ENCODE measurements at regions not wholly inside any gene's neighbourhood (a gene's known extent, or its start where the extent isn't known, plus 50 kb on each side); places are given as distances from the start of the nearest gene placed in this dataset.

DNA sequence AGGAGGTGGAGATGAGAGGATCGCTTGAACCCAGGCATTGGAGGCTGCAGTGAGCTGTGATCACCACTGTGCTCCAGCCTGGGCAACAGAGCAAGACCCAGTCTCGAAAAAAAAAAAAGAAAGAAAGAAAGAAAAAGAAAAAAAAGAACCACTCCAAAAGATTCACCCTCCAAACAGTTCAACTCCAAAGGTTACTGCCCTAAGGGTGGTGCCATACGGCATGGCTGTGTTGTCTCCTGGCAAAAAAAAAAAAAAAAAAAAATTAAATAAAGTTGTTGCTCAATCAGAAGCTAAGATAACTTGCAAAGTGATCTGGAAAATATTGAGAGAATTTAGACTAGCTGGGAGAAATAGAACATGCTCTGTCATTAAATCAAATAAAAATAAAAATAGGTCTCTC lies 79.5 kb downstream of the KCTD15 start:
- DNase-seq (ENCODE audit: low spot score), result no peak
- Histone ChIP-seq H3F3A (ENCODE audit: low read depth) (peaks cover 4% of the 10 kb centered on the region), H3K4me2 (no peak overlapping the region), H3K9me3 (ENCODE audit: low read depth) (no peaks in the 10 kb centered on the region), H3K36me3 (no peaks in the 10 kb centered on the region), H3K4me1 (no peaks in the 10 kb centered on the region), H3K9ac (no peak overlapping the region), H2AFZ (replicated peaks) (no peak overlapping the region), H4K20me1 (ENCODE audit: low read depth) (no peaks in the 10 kb centered on the region), H3K27me3 (no peaks in the 10 kb centered on the region), H3K79me2 (ENCODE audit: low read depth) (no peaks in the 10 kb centered on the region), H3K4me3 (no peak overlapping the region), H3K27ac (no peak overlapping the region)
- H3K36me3 Mint-ChIP-seq, result no peaks in the 10 kb centered on the region
- TF ChIP-seq EZH2phosphoT487 (IDR thresholded peaks at IDR 0.05) (no peak), EZH2 (IDR thresholded peaks at IDR 0.05) (no peak)
- TF ChIP-seq, protein P1, sequence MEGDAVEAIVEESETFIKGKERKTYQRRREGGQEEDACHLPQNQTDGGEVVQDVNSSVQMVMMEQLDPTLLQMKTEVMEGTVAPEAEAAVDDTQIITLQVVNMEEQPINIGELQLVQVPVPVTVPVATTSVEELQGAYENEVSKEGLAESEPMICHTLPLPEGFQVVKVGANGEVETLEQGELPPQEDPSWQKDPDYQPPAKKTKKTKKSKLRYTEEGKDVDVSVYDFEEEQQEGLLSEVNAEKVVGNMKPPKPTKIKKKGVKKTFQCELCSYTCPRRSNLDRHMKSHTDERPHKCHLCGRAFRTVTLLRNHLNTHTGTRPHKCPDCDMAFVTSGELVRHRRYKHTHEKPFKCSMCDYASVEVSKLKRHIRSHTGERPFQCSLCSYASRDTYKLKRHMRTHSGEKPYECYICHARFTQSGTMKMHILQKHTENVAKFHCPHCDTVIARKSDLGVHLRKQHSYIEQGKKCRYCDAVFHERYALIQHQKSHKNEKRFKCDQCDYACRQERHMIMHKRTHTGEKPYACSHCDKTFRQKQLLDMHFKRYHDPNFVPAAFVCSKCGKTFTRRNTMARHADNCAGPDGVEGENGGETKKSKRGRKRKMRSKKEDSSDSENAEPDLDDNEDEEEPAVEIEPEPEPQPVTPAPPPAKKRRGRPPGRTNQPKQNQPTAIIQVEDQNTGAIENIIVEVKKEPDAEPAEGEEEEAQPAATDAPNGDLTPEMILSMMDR (IDR thresholded peaks at IDR 0.05), result no peak
- peaks cover 8% of the 10 kb centered on the region for H3K27me3 Mint-ChIP-seq (ENCODE audit: insufficient read depth, low read depth)
- no peak overlapping the region for H3K27ac Mint-ChIP-seq
- no peaks in the 10 kb centered on the region for H3K9me3 Mint-ChIP-seq
- H3K4me1 Mint-ChIP-seq, result peaks cover 45% of the 10 kb centered on the region
- no peak overlapping the region for H3K4me3 Mint-ChIP-seq

DNA sequence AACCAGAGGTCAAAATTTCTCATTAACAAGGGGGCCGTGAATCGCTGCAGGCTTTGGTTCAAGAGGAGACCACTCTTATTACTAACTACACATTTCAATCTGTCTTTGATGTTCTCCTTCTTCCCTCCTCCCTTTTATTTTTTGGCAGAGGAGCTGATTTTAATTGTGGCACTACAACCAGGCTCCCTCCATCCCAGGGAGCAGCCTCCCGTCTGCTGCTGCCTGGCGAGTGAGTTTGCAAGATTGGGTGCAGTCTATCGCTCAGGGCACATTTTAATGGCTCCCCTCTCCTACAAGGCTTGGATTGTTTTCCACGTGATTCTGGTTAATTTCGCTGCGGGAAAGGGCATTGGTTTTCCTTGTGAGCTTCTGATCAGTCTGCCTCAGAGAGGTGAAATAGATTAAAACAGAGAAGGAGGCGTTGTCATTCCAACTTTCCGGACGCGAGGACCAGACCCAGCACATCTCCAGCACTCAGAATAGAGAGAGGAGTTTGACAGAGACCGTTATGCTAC lies 81.4 kb downstream of the KCTD15 start:
- H3K36me3 Mint-ChIP-seq, result no peaks in the 10 kb centered on the region
- DNase-seq (ENCODE audit: low spot score), result no peak
- H3K4me1 Mint-ChIP-seq, result peaks cover 43% of the 10 kb centered on the region
- no peaks in the 10 kb centered on the region for H4K20me1 ChIP-seq (ENCODE audit: low read depth)
- H3K27me3 Mint-ChIP-seq (ENCODE audit: insufficient read depth, low read depth), result peaks cover 2% of the 10 kb centered on the region
- no peak overlapping the region for H3K4me3 Mint-ChIP-seq
- H3K27ac Mint-ChIP-seq, result peak overlapping the region; percentile 80
- H3F3A ChIP-seq (ENCODE audit: low read depth), result peaks cover 4% of the 10 kb centered on the region
- no peaks in the 10 kb centered on the region for H3K9me3 ChIP-seq (ENCODE audit: low read depth)
- no peak overlapping the region for H3K27ac ChIP-seq
- H3K9me3 Mint-ChIP-seq, result no peaks in the 10 kb centered on the region
- H3K4me2 ChIP-seq, result no peak overlapping the region
- no peak overlapping the region for H3K4me3 ChIP-seq
- H3K36me3 ChIP-seq, result no peaks in the 10 kb centered on the region
- no peak overlapping the region for H2AFZ ChIP-seq (replicated peaks)
- no peaks in the 10 kb centered on the region for H3K4me1 ChIP-seq
- TF ChIP-seq EZH2phosphoT487 (IDR thresholded peaks at IDR 0.05) (no peak), EZH2 (IDR thresholded peaks at IDR 0.05) (no peak)
- TF ChIP-seq, protein P1 (IDR thresholded peaks at IDR 0.05), result no peak
- H3K27me3 ChIP-seq, result no peaks in the 10 kb centered on the region
- no peaks in the 10 kb centered on the region for H3K79me2 ChIP-seq (ENCODE audit: low read depth)
- no peak overlapping the region for H3K9ac ChIP-seq

DNA sequence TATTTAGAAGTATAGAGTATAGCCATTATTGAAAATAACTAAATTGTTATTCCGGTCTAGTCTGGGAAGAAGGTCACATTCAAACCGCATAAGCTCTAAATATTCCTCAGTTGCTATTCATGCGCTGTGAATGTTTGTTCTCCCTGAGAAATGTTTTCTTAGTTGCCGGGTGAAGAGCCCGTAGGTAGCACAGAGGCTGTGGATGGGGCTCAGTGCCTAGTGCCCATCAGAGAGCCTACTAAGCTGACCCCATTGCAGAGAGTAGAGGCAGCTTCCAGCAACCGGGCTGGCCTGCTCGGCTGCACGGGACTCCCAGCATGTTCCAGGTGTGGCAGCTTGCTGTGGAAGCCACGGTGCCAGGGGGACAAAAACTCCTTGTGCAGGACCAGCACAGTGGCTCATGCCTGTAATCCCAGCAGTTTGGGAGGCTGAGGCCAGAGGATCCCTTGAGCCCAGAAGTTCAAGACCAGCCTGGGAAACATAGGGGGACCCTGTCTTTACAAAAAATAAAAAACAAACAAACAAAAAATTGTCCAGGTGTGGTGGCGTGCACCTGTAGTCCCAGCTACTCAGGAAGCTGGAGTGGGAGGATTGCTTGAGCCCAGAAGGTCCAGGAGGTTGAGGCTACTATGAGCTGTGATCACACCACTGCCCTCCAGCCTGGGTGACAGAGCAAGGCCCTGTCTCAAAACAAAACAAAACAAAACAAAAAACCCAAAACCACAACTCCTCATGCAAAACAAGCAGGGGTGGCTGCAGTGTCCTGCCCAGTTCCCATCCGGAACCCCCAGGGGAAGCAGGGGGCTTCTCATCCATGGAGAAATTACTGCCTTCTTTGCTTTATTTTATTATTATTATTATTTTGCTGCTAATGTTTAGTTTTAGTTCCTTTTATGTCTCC lies 82.5 kb downstream of the KCTD15 start:
- no peaks in the 10 kb centered on the region for H4K20me1 ChIP-seq (ENCODE audit: low read depth)
- Mint-ChIP-seq H3K4me3 (no peak overlapping the region), H3K27me3 (ENCODE audit: insufficient read depth, low read depth) (peaks cover 2% of the 10 kb centered on the region), H3K9me3 (no peaks in the 10 kb centered on the region), H3K36me3 (no peaks in the 10 kb centered on the region), H3K27ac (no peak overlapping the region), H3K4me1 (peaks cover 47% of the 10 kb centered on the region)
- DNase-seq (ENCODE audit: low spot score), result no peak
- no peaks in the 10 kb centered on the region for H3K79me2 ChIP-seq (ENCODE audit: low read depth)
- no peaks in the 10 kb centered on the region for H3K36me3 ChIP-seq
- H3K27ac ChIP-seq, result no peak overlapping the region
- H3K27me3 ChIP-seq, result no peaks in the 10 kb centered on the region
- no peak overlapping the region for H3K4me2 ChIP-seq
- H3K4me3 ChIP-seq, result no peak overlapping the region
- TF ChIP-seq EZH2 (IDR thresholded peaks at IDR 0.05), result no peak
- TF ChIP-seq, protein P1 (IDR thresholded peaks at IDR 0.05), result no peak
- no peak for TF ChIP-seq EZH2phosphoT487 (IDR thresholded peaks at IDR 0.05)
- peaks cover 6% of the 10 kb centered on the region for H3K4me1 ChIP-seq
- peaks cover 10% of the 10 kb centered on the region for H3F3A ChIP-seq (ENCODE audit: low read depth)
- no peak overlapping the region for H3K9ac ChIP-seq
- no peaks in the 10 kb centered on the region for H3K9me3 ChIP-seq (ENCODE audit: low read depth)
- H2AFZ ChIP-seq (replicated peaks), result no peak overlapping the region
